ENCODE measurements at regions not wholly inside any gene's neighbourhood (a gene's known extent, or its start where the extent isn't known, plus 50 kb on each side); places are given as distances from the start of the nearest gene placed in this dataset.
A peak's percentile ranks its signal among the peaks of the same experiment; 100 is the strongest.
"Not testable (repeated sequence)": the region's sequence is repeated elsewhere in the genome, so short reads cannot be mapped to it uniquely, and the experiment has no call there.

GRCh38 chr5:17978954-17979353 lies 344.7 kb downstream of the TAF11L14 start:
- ChIA-PET CTCF (no interaction called here), POLR2A (no interaction called here)
- WGBS (ENCODE audit: insufficient coverage) = 93% methylated on average over 2 of the region's 2 CpGs
- Histone ChIP-seq H3K36me3 (ENCODE audit: control insufficient read depth in 4 of 4, insufficient read depth in 4 of 4, low read length in 3 of 4) (no peaks in the 10 kb centered on the region), H3K4me3 (ENCODE audit: control insufficient read depth in 1 of 7, extremely low read depth in 1 of 7, insufficient read depth in 4 of 7, low read depth in 2 of 7, low read length in 6 of 7) (no peak overlapping the region), H3K4me1 (ENCODE audit: control extremely low read depth in 1 of 4, control insufficient read depth in 4 of 4, insufficient read depth in 4 of 4, low read length in 3 of 4) (no peaks in the 10 kb centered on the region), H3K27me3 (replicated peaks in 2 of 5; ENCODE audit: control insufficient read depth in 4 of 5, insufficient read depth in 5 of 5, low read length in 4 of 5) (no peaks in the 10 kb centered on the region), H3K27ac (ENCODE audit: insufficient read depth in 1 of 2, low read depth in 1 of 2, low read length in 2 of 2, poor library complexity in 1 of 2, severe bottlenecking in 2 of 2) (no peak overlapping the region), H3K9me3 (ENCODE audit: control extremely low read depth in 1 of 5, control insufficient read depth in 4 of 5, insufficient read depth in 2 of 5, low read depth in 1 of 5, low read length in 4 of 5) (peaks cover 0 to 3% (median 0%) of the 10 kb centered on the region in 5 experiments)
- no peak for DNase-seq

- CTCF ChIA-PET = interaction anchor here (1.5 to 1.7 kb wide), 2 partner anchors 28 to 767 kb away, joined by 3 read pairs; no protein-coding TSS in a partner anchor
- WGBS (ENCODE audit: insufficient coverage) = 92% methylated on average over 2 of the region's 3 CpGs
- H3K4me3 ChIP-seq (ENCODE audit: control insufficient read depth in 1 of 7, extremely low read depth in 1 of 7, insufficient read depth in 4 of 7, low read depth in 2 of 7, low read length in 6 of 7); H3K27ac ChIP-seq (ENCODE audit: insufficient read depth in 1 of 2, low read depth in 1 of 2, low read length in 2 of 2, poor library complexity in 1 of 2, severe bottlenecking in 2 of 2); H3K9me3 ChIP-seq (ENCODE audit: control extremely low read depth in 1 of 5, control insufficient read depth in 4 of 5, insufficient read depth in 2 of 5, low read depth in 1 of 5, low read length in 4 of 5); POLR2A ChIA-PET; H3K27me3 ChIP-seq (replicated peaks in 2 of 5; ENCODE audit: control insufficient read depth in 4 of 5, insufficient read depth in 5 of 5, low read length in 4 of 5); DNase-seq; H3K4me1 ChIP-seq (ENCODE audit: control extremely low read depth in 1 of 4, control insufficient read depth in 4 of 4, insufficient read depth in 4 of 4, low read length in 3 of 4); H3K36me3 ChIP-seq (ENCODE audit: control insufficient read depth in 4 of 4, insufficient read depth in 4 of 4, low read length in 3 of 4): not testable (repeated sequence)
These were observed 348.4 kb downstream of the TAF11L14 start for GRCh38 chr5:17982626-17983025.

GRCh38 chr5:17989036-17989435 lies 354.8 kb downstream of the TAF11L14 start:
- ChIA-PET POLR2A (no interaction called here), CTCF (no interaction called here)
- no peak for DNase-seq

GRCh38 chr5:17989567-17990563 lies 355.6 kb downstream of the TAF11L14 start:
- ChIA-PET POLR2A (no interaction called here), CTCF (interaction anchor here (0.9 to 1.7 kb wide), 2 partner anchors 13 to 858 kb away, joined by 3 to 7 read pairs; no protein-coding TSS in a partner anchor)
- WGBS (ENCODE audit: insufficient coverage) = 85% methylated on average over 4 of the region's 6 CpGs

More at GRCh38 chr5:17989036-17989435, 354.8 kb downstream of the TAF11L14 start:
- 81% methylated on average over 2 of the region's 4 CpGs for WGBS (ENCODE audit: insufficient coverage)
- Histone ChIP-seq H3K36me3 (ENCODE audit: control insufficient read depth in 4 of 4, insufficient read depth in 4 of 4, low read length in 3 of 4) (no peaks in the 10 kb centered on the region), H3K27me3 (replicated peaks in 2 of 5; ENCODE audit: control insufficient read depth in 4 of 5, insufficient read depth in 5 of 5, low read length in 4 of 5) (no peaks in the 10 kb centered on the region), H3K9me3 (ENCODE audit: control extremely low read depth in 1 of 5, control insufficient read depth in 4 of 5, insufficient read depth in 2 of 5, low read depth in 1 of 5, low read length in 4 of 5) (no peaks in the 10 kb centered on the region), H3K4me3 (ENCODE audit: control insufficient read depth in 1 of 7, extremely low read depth in 1 of 7, insufficient read depth in 4 of 7, low read depth in 2 of 7, low read length in 6 of 7) (no peak overlapping the region), H3K4me1 (ENCODE audit: control extremely low read depth in 1 of 4, control insufficient read depth in 4 of 4, insufficient read depth in 4 of 4, low read length in 3 of 4) (no peaks in the 10 kb centered on the region), H3K27ac (ENCODE audit: insufficient read depth in 1 of 2, low read depth in 1 of 2, low read length in 2 of 2, poor library complexity in 1 of 2, severe bottlenecking in 2 of 2) (no peak overlapping the region)

GRCh38 chr5:17991775-17992174 lies 357.5 kb downstream of the TAF11L14 start:
- WGBS (ENCODE audit: insufficient coverage) = no CpG with 5 or more reads among the region's 2 CpGs
- no peak for DNase-seq
- Histone ChIP-seq H3K36me3 (ENCODE audit: control insufficient read depth in 4 of 4, insufficient read depth in 4 of 4, low read length in 3 of 4) (no peaks in the 10 kb centered on the region), H3K9me3 (ENCODE audit: control extremely low read depth in 1 of 5, control insufficient read depth in 4 of 5, insufficient read depth in 2 of 5, low read depth in 1 of 5, low read length in 4 of 5) (no peaks in the 10 kb centered on the region), H3K27ac (ENCODE audit: insufficient read depth in 1 of 2, low read depth in 1 of 2, low read length in 2 of 2, poor library complexity in 1 of 2, severe bottlenecking in 2 of 2) (no peak overlapping the region), H3K4me1 (ENCODE audit: control extremely low read depth in 1 of 4, control insufficient read depth in 4 of 4, insufficient read depth in 4 of 4, low read length in 3 of 4) (no peaks in the 10 kb centered on the region), H3K4me3 (ENCODE audit: control insufficient read depth in 1 of 7, extremely low read depth in 1 of 7, insufficient read depth in 4 of 7, low read depth in 2 of 7, low read length in 6 of 7) (no peak overlapping the region), H3K27me3 (replicated peaks in 2 of 5; ENCODE audit: control insufficient read depth in 4 of 5, insufficient read depth in 5 of 5, low read length in 4 of 5) (no peaks in the 10 kb centered on the region)
- CTCF ChIA-PET = no interaction called here
- POLR2A ChIA-PET = no interaction called here

More at GRCh38 chr5:17989567-17990563, 355.6 kb downstream of the TAF11L14 start:
- H3K27ac ChIP-seq (ENCODE audit: insufficient read depth in 1 of 2, low read depth in 1 of 2, low read length in 2 of 2, poor library complexity in 1 of 2, severe bottlenecking in 2 of 2) = no peak overlapping the region
- no peaks in the 10 kb centered on the region for H3K4me1 ChIP-seq (ENCODE audit: control extremely low read depth in 1 of 4, control insufficient read depth in 4 of 4, insufficient read depth in 4 of 4, low read length in 3 of 4)
- no peaks in the 10 kb centered on the region for H3K36me3 ChIP-seq (ENCODE audit: control insufficient read depth in 4 of 4, insufficient read depth in 4 of 4, low read length in 3 of 4)
- peak in 2 of 3 donors; percentile 44 to 48 for DNase-seq
- no peaks in the 10 kb centered on the region for H3K9me3 ChIP-seq (ENCODE audit: control extremely low read depth in 1 of 5, control insufficient read depth in 4 of 5, insufficient read depth in 2 of 5, low read depth in 1 of 5, low read length in 4 of 5)
- H3K4me3 ChIP-seq (ENCODE audit: control insufficient read depth in 1 of 7, extremely low read depth in 1 of 7, insufficient read depth in 4 of 7, low read depth in 2 of 7, low read length in 6 of 7) = no peak overlapping the region
- no peaks in the 10 kb centered on the region for H3K27me3 ChIP-seq (replicated peaks in 2 of 5; ENCODE audit: control insufficient read depth in 4 of 5, insufficient read depth in 5 of 5, low read length in 4 of 5)

- no peak overlapping the region for H3K27ac ChIP-seq (ENCODE audit: insufficient read depth in 1 of 2, low read depth in 1 of 2, low read length in 2 of 2, poor library complexity in 1 of 2, severe bottlenecking in 2 of 2)
- H3K4me3 ChIP-seq (ENCODE audit: control insufficient read depth in 1 of 7, extremely low read depth in 1 of 7, insufficient read depth in 4 of 7, low read depth in 2 of 7, low read length in 6 of 7) = no peak overlapping the region
- H3K36me3 ChIP-seq (ENCODE audit: control insufficient read depth in 4 of 4, insufficient read depth in 4 of 4, low read length in 3 of 4) = no peaks in the 10 kb centered on the region
- DNase-seq = no peak
- H3K27me3 ChIP-seq (replicated peaks in 2 of 5; ENCODE audit: control insufficient read depth in 4 of 5, insufficient read depth in 5 of 5, low read length in 4 of 5) = no peaks in the 10 kb centered on the region
- no peaks in the 10 kb centered on the region for H3K9me3 ChIP-seq (ENCODE audit: control extremely low read depth in 1 of 5, control insufficient read depth in 4 of 5, insufficient read depth in 2 of 5, low read depth in 1 of 5, low read length in 4 of 5)
- ChIA-PET CTCF (no interaction called here), POLR2A (no interaction called here)
- no CpG with 5 or more reads among the region's 2 CpGs for WGBS (ENCODE audit: insufficient coverage)
- H3K4me1 ChIP-seq (ENCODE audit: control extremely low read depth in 1 of 4, control insufficient read depth in 4 of 4, insufficient read depth in 4 of 4, low read length in 3 of 4) = no peaks in the 10 kb centered on the region
These were observed 358.0 kb downstream of the TAF11L14 start for GRCh38 chr5:17992291-17992690.

GRCh38 chr5:17995997-17996396 lies 361.7 kb downstream of the TAF11L14 start:
- CTCF ChIA-PET = no interaction called here
- H3K27me3 ChIP-seq (replicated peaks in 2 of 5; ENCODE audit: control insufficient read depth in 4 of 5, insufficient read depth in 5 of 5, low read length in 4 of 5) = no peaks in the 10 kb centered on the region
- peak in 2 of 3 donors; percentile 24 to 39 for DNase-seq
- H3K4me1 ChIP-seq (ENCODE audit: control extremely low read depth in 1 of 4, control insufficient read depth in 4 of 4, insufficient read depth in 4 of 4, low read length in 3 of 4) = peaks cover 2 to 15% (median 8%) of the 10 kb centered on the region in 4 experiments
- H3K4me3 ChIP-seq (ENCODE audit: control insufficient read depth in 1 of 7, extremely low read depth in 1 of 7, insufficient read depth in 4 of 7, low read depth in 2 of 7, low read length in 6 of 7) = no peak overlapping the region
- no peak overlapping the region for H3K27ac ChIP-seq (ENCODE audit: insufficient read depth in 1 of 2, low read depth in 1 of 2, low read length in 2 of 2, poor library complexity in 1 of 2, severe bottlenecking in 2 of 2)
- no peaks in the 10 kb centered on the region for H3K9me3 ChIP-seq (ENCODE audit: control extremely low read depth in 1 of 5, control insufficient read depth in 4 of 5, insufficient read depth in 2 of 5, low read depth in 1 of 5, low read length in 4 of 5)
- no CpG with 5 or more reads among the region's 3 CpGs for WGBS (ENCODE audit: insufficient coverage)
- POLR2A ChIA-PET = no interaction called here
- no peaks in the 10 kb centered on the region for H3K36me3 ChIP-seq (ENCODE audit: control insufficient read depth in 4 of 4, insufficient read depth in 4 of 4, low read length in 3 of 4)
